ENCODE measurements at regions not wholly inside any gene's neighbourhood (a gene's known extent, or its start where the extent isn't known, plus 50 kb on each side); places are given as distances from the start of the nearest gene placed in this dataset.

- no peaks in the 10 kb centered on the region for H3K27me3 ChIP-seq
- H3K4me1 ChIP-seq (ENCODE audit: control insufficient read depth in 1 of 2, insufficient read depth in 1 of 2, low read depth in 1 of 2, low read length in 1 of 2) = no peaks in the 10 kb centered on the region
- H3K9me3 ChIP-seq = no peaks in the 10 kb centered on the region
- no peaks in the 10 kb centered on the region for H3K36me3 ChIP-seq
- no peak overlapping the region for H3K4me3 ChIP-seq (ENCODE audit: low read depth in 1 of 2, low read length in 1 of 2)
- H3K27ac ChIP-seq = no peak overlapping the region
- TF ChIP-seq CTCF (IDR thresholded peaks at IDR 0.05) = no peak
Measured at GRCh38 chr11:38481391-38481790, 1883.4 kb upstream of the RAG2 start.

GRCh38 chr11:38476808-38477575 lies 1879.0 kb upstream of the RAG2 start:
- H3K36me3 ChIP-seq = no peaks in the 10 kb centered on the region
- H3K4me3 ChIP-seq (ENCODE audit: low read depth in 1 of 2, low read length in 1 of 2) = no peak overlapping the region
- H3K27ac ChIP-seq = no peak overlapping the region
- no peaks in the 10 kb centered on the region for H3K27me3 ChIP-seq
- no peak for TF ChIP-seq CTCF (IDR thresholded peaks at IDR 0.05)
- H3K4me1 ChIP-seq (ENCODE audit: control insufficient read depth in 1 of 2, insufficient read depth in 1 of 2, low read depth in 1 of 2, low read length in 1 of 2) = no peaks in the 10 kb centered on the region
- no peaks in the 10 kb centered on the region for H3K9me3 ChIP-seq

- Histone ChIP-seq H3K27me3 (no peaks in the 10 kb centered on the region), H3K4me1 (ENCODE audit: control insufficient read depth in 1 of 2, insufficient read depth in 1 of 2, low read depth in 1 of 2, low read length in 1 of 2) (no peaks in the 10 kb centered on the region), H3K36me3 (no peaks in the 10 kb centered on the region), H3K4me3 (ENCODE audit: low read depth in 1 of 2, low read length in 1 of 2) (no peak overlapping the region), H3K9me3 (no peaks in the 10 kb centered on the region), H3K27ac (no peak overlapping the region)
- TF ChIP-seq CTCF (IDR thresholded peaks at IDR 0.05) = no peak
Measured at GRCh38 chr11:38461751-38462150, 1863.7 kb upstream of the RAG2 start.

GRCh38 chr11:38460896-38461295 lies 1862.9 kb upstream of the RAG2 start:
- H3K27ac ChIP-seq = no peak overlapping the region
- H3K36me3 ChIP-seq = no peaks in the 10 kb centered on the region
- no peaks in the 10 kb centered on the region for H3K4me1 ChIP-seq (ENCODE audit: control insufficient read depth in 1 of 2, insufficient read depth in 1 of 2, low read depth in 1 of 2, low read length in 1 of 2)
- TF ChIP-seq CTCF (IDR thresholded peaks at IDR 0.05) = no peak
- H3K27me3 ChIP-seq = no peaks in the 10 kb centered on the region
- H3K4me3 ChIP-seq (ENCODE audit: low read depth in 1 of 2, low read length in 1 of 2) = no peak overlapping the region
- no peaks in the 10 kb centered on the region for H3K9me3 ChIP-seq

GRCh38 chr11:38460429-38460828 lies 1862.4 kb upstream of the RAG2 start:
- Histone ChIP-seq H3K27ac (no peak overlapping the region), H3K36me3 (no peaks in the 10 kb centered on the region), H3K27me3 (no peaks in the 10 kb centered on the region), H3K4me3 (ENCODE audit: low read depth in 1 of 2, low read length in 1 of 2) (no peak overlapping the region), H3K4me1 (ENCODE audit: control insufficient read depth in 1 of 2, insufficient read depth in 1 of 2, low read depth in 1 of 2, low read length in 1 of 2) (no peaks in the 10 kb centered on the region), H3K9me3 (no peaks in the 10 kb centered on the region)
- TF ChIP-seq CTCF (IDR thresholded peaks at IDR 0.05) = no peak

Data from neutrophil (primary cell).